GM12891 (cell line): ENCODE measurements at regions not wholly inside any gene's neighbourhood (a gene's known extent, or its start where the extent isn't known, plus 50 kb on each side); places are given as distances from the start of the nearest gene placed in this dataset.

ENCODE experiments used
- POLR2A ChIP-seq: IDR thresholded peaks from 2 replicates; pipeline ENCODE4 v1.6.1; 2011; ENCODE audit warnings: low read depth, low read length, control low read depth
- POLR2AphosphoS5 ChIP-seq: IDR thresholded peaks from 2 replicates; pipeline ENCODE4 v1.6.1; 2011; ENCODE audit warnings: low read depth, low read length, control low read depth
- SPI1 ChIP-seq: IDR thresholded peaks from 2 replicates; pipeline ENCODE4 v1.6.1; 2011; ENCODE audit warnings: low read depth, low read length, control low read depth
- TAF1 ChIP-seq: IDR thresholded peaks from 2 replicates; pipeline ENCODE4 v1.6.1; 2011; ENCODE audit warnings: low read depth, low read length, control low read depth

GRCh38 chr3:118244761-118245160 lies 789.9 kb downstream of the IGSF11 start:
- TF ChIP-seq POLR2AphosphoS5 = no peak
- TF ChIP-seq POLR2A = no peak
- TF ChIP-seq TAF1 = no peak
- TF ChIP-seq SPI1 = no peak
